Panc1 (cell line): ENCODE measurements at regions not wholly inside any gene's neighbourhood (a gene's known extent, or its start where the extent isn't known, plus 50 kb on each side); places are given as distances from the start of the nearest gene placed in this dataset.

Experiments
- ATAC-seq: fragments of 200-7000 bp; cut with Tn5 transposase; 2 replicates; pipeline ENCODE4 v1.9.1; 2020; ENCODE audit warnings: mild to moderate bottlenecking, moderate library complexity
- BruUV-seq: library from RNA; stranded (reverse); fragments of 400-500 nt; replicated peaks from 2 replicates; lab custom pipeline; 2021; lab: Mats Ljungman, UMichigan
- CTCF ChIA-PET: fragments of 300-600 bp; sonication (Branson Sonifier 250); formaldehyde crosslinking; loops from one replicate; lab custom pipeline; 2022; ENCODE audit warnings: antibody characterized with exemption; lab: Charles Lee
- POLR2A ChIA-PET: fragments of 300-600 bp; sonication (Branson Sonifier 250); formaldehyde crosslinking; loops from one replicate; lab custom pipeline; 2022; ENCODE audit warnings: antibody characterized with exemption; lab: Charles Lee
- DNase-seq: peaks from one replicate; pipeline ENCODE4 v3.0.0-alpha.2; 2010; ENCODE audit warnings: low read depth, low spot score
- H3K27ac ChIP-seq: 2 replicates; pipeline ENCODE4 v1.5.1; 2011; ENCODE audit warnings: mild to moderate bottlenecking, low read length, inconsistent platforms
- H3K27me3 ChIP-seq: fragments of 200-500 bp; sonication (Bioruptor generic); 2 replicates; pipeline ENCODE4 v1.6.0; 2014; ENCODE audit warnings: low read length, inconsistent platforms; ENCODE audit not compliant: control insufficient read depth, insufficient read depth
- H3K36me3 ChIP-seq: fragments of 200-500 bp; sonication (Bioruptor generic); 2 replicates; pipeline ENCODE4 v1.5.1; 2014; ENCODE audit warnings: inconsistent platforms, mild to moderate bottlenecking, low read length, moderate library complexity; ENCODE audit not compliant: control insufficient read depth, insufficient read depth
- H3K4me1 ChIP-seq: 2 replicates; pipeline ENCODE4 v1.5.1; 2011; ENCODE audit warnings: inconsistent platforms, mild to moderate bottlenecking, low read length, moderate library complexity; ENCODE audit not compliant: control insufficient read depth, insufficient read depth
- H3K4me3 ChIP-seq, 2 experiments: 2 replicates each; pipeline ENCODE4 v1.5.1; 2011 to 2012; ENCODE audit warnings: low read depth in 2 of 2, low read length in 2 of 2, mild to moderate bottlenecking in 2 of 2, inconsistent platforms in 1 of 2, moderate library complexity in 1 of 2
- H3K9me3 ChIP-seq: fragments of 200-500 bp; sonication (Bioruptor generic); 2 replicates; pipeline ENCODE4 v1.5.1; 2014; ENCODE audit warnings: low read depth, mild to moderate bottlenecking, inconsistent platforms, low read length, moderate library complexity; ENCODE audit not compliant: control insufficient read depth, insufficient read depth
- POLR2AphosphoS5 ChIP-seq: IDR thresholded peaks from 2 replicates; pipeline ENCODE4 v1.6.1; 2012; ENCODE audit warnings: mild to moderate bottlenecking, low read depth, low read length, moderate library complexity
- SIN3A ChIP-seq: IDR thresholded peaks from 2 replicates; pipeline ENCODE4 v1.6.1; 2012; ENCODE audit warnings: low read depth, mild to moderate bottlenecking, low read length, moderate library complexity, borderline replicate concordance; ENCODE audit not compliant: insufficient read depth
- TCF7L2 ChIP-seq: IDR thresholded peaks from 2 replicates; pipeline ENCODE4 v1.6.1; 2011; ENCODE audit warnings: mild to moderate bottlenecking, low read depth, low read length, inconsistent platforms
- in situ Hi-C: cut with HindIII; loops from 2 replicates; pipeline ENCODE4 v1.10.0; 2016; ENCODE audit warnings: low sequenced_read_pairs, low pct_unique_long_range_greater_than_20kb
- intact Hi-C: fragments of 100-400 bp; cut with micrococcal nuclease; formaldehyde crosslinking; loops from one replicate; pipeline ENCODE4 v1.10.0; 2022; ENCODE audit not compliant: unreplicated experiment
- TF ChIP-seq, protein P1 (sequence below): fragments of 450-650 bp; IDR thresholded peaks from 2 replicates; pipeline ENCODE4 v1.5.1; 2017; ENCODE audit warnings: mild to moderate bottlenecking
- TF ChIP-seq, protein P2 (sequence below), 2 experiments: IDR thresholded peaks; 2 replicates each; pipeline ENCODE4 v1.6.1; 2011 to 2012; ENCODE audit warnings: low read depth in 2 of 2, control low read depth in 1 of 2, low read length in 1 of 2, mild to moderate bottlenecking in 1 of 2, moderate library complexity in 1 of 2; ENCODE audit not compliant: insufficient read depth in 1 of 2

GRCh38 chr1:116218922-116219321 is 107.7 kb downstream of the MAB21L3 start:
- ChIA-PET POLR2A (no interaction called here), CTCF (no interaction called here)
- no TSS peak for BruUV-seq

DNA sequence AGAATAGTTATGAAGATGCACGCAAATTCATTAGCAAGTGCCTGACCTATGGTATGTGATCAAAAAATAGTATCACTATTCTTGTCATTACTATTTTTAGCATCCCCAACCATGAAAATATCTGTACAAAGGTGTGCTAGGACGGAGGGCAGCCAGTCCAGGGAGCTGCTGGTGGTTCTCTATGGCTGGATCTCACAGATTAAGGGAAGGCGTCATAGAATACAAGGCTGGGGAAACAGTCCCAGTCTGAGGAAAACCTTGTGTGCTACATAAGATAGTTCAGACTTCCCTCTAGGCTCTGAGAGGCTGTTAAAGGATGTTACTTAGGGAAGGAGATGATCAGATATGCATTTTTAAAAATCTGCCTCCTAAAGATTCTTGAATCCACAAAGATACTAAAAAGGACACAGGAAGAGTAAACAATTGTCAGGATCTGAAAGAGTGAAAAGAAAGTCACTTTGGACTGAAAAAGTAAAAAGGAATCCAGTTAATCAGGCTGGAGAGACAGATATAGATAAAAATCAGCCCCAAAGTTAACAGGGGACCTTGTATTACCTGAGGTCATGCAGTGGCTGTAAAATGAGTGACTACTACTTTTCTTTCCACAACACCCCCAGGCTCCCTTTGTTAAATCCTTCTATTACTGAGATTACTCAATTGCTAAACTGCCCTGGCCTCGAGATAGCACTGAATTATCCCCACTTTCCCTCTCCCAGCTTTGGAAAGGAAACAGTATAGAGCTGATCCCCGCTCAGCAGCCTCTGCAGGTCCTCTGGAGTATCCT is 108.6 kb downstream of the MAB21L3 start:
- Histone ChIP-seq H3K27ac (no peak overlapping the region), H3K4me1 (no peaks in the 10 kb centered on the region), H3K36me3 (no peaks in the 10 kb centered on the region), H3K9me3 (no peaks in the 10 kb centered on the region), H3K27me3 (no peaks in the 10 kb centered on the region), H3K4me3 (no peak overlapping the region)
- CTCF ChIA-PET: no interaction called here
- intact Hi-C loops (no loop called here), in situ Hi-C loops (no loop called here)
- TF ChIP-seq SIN3A (no peak), TCF7L2 (no peak), POLR2AphosphoS5 (no peak)
- TF ChIP-seq, protein P1, sequence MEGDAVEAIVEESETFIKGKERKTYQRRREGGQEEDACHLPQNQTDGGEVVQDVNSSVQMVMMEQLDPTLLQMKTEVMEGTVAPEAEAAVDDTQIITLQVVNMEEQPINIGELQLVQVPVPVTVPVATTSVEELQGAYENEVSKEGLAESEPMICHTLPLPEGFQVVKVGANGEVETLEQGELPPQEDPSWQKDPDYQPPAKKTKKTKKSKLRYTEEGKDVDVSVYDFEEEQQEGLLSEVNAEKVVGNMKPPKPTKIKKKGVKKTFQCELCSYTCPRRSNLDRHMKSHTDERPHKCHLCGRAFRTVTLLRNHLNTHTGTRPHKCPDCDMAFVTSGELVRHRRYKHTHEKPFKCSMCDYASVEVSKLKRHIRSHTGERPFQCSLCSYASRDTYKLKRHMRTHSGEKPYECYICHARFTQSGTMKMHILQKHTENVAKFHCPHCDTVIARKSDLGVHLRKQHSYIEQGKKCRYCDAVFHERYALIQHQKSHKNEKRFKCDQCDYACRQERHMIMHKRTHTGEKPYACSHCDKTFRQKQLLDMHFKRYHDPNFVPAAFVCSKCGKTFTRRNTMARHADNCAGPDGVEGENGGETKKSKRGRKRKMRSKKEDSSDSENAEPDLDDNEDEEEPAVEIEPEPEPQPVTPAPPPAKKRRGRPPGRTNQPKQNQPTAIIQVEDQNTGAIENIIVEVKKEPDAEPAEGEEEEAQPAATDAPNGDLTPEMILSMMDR: no peak
- TF ChIP-seq, protein P2, sequence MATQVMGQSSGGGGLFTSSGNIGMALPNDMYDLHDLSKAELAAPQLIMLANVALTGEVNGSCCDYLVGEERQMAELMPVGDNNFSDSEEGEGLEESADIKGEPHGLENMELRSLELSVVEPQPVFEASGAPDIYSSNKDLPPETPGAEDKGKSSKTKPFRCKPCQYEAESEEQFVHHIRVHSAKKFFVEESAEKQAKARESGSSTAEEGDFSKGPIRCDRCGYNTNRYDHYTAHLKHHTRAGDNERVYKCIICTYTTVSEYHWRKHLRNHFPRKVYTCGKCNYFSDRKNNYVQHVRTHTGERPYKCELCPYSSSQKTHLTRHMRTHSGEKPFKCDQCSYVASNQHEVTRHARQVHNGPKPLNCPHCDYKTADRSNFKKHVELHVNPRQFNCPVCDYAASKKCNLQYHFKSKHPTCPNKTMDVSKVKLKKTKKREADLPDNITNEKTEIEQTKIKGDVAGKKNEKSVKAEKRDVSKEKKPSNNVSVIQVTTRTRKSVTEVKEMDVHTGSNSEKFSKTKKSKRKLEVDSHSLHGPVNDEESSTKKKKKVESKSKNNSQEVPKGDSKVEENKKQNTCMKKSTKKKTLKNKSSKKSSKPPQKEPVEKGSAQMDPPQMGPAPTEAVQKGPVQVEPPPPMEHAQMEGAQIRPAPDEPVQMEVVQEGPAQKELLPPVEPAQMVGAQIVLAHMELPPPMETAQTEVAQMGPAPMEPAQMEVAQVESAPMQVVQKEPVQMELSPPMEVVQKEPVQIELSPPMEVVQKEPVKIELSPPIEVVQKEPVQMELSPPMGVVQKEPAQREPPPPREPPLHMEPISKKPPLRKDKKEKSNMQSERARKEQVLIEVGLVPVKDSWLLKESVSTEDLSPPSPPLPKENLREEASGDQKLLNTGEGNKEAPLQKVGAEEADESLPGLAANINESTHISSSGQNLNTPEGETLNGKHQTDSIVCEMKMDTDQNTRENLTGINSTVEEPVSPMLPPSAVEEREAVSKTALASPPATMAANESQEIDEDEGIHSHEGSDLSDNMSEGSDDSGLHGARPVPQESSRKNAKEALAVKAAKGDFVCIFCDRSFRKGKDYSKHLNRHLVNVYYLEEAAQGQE (IDR thresholded peaks at IDR 0.05; ENCODE audit: insufficient read depth in 1 of 2, low read depth in 2 of 2, low read length in 1 of 2): no peak
- no TSS peak for BruUV-seq
- POLR2A ChIA-PET: no interaction called here
- DNase-seq (no peak), ATAC-seq (no peak)

More at GRCh38 chr1:116218922-116219321, 107.7 kb downstream of the MAB21L3 start:
- DNase-seq (no peak), ATAC-seq (no peak)
- TF ChIP-seq TCF7L2: no peak
- TF ChIP-seq, protein P2 (IDR thresholded peaks at IDR 0.05; ENCODE audit: insufficient read depth in 1 of 2, low read depth in 2 of 2, low read length in 1 of 2): no peak
- TF ChIP-seq, protein P1: no peak
- Histone ChIP-seq H3K27me3 (no peaks in the 10 kb centered on the region), H3K4me1 (no peaks in the 10 kb centered on the region), H3K4me3 (no peak overlapping the region), H3K9me3 (no peaks in the 10 kb centered on the region), H3K27ac (no peak overlapping the region), H3K36me3 (no peaks in the 10 kb centered on the region)
- intact Hi-C loops: no loop called here
- in situ Hi-C loops: no loop called here
